NCI-H2081 treated with DMSO at 0.1 percent for 48 hours (cell line): ENCODE measurements at regions not wholly inside any gene's neighbourhood (a gene's known extent, or its start where the extent isn't known, plus 50 kb on each side); places are given as distances from the start of the nearest gene placed in this dataset.
"Not testable (repeated sequence)": the region's sequence is repeated elsewhere in the genome, so short reads cannot be mapped to it uniquely, and the experiment has no call there.

ENCODE experiments used
- DNase-seq: peaks from one replicate; lab custom pipeline; 2025; lab: John Stamatoyannopoulos, UW

- no peak for DNase-seq
These were observed 237.4 kb upstream of the SEMA3D start for GRCh38 chr7:85424298-85424697.

- no peak for DNase-seq
These were observed 236.5 kb upstream of the SEMA3D start for GRCh38 chr7:85423209-85423895.

- no peak for DNase-seq
These were observed 228.9 kb upstream of the SEMA3D start for GRCh38 chr7:85415743-85416142.

GRCh38 chr7:85413718-85414117, 226.9 kb upstream of the SEMA3D start:
- no peak for DNase-seq

- no peak for DNase-seq
These were observed 226.1 kb upstream of the SEMA3D start for GRCh38 chr7:85412912-85413311.

GRCh38 chr7:85407391-85407790, 220.5 kb upstream of the SEMA3D start:
- DNase-seq = no peak

- DNase-seq = no peak
These were observed 218.4 kb upstream of the SEMA3D start for GRCh38 chr7:85405016-85405902.

- no peak for DNase-seq
These were observed 209.8 kb upstream of the SEMA3D start for GRCh38 chr7:85396676-85397075.

- DNase-seq = no peak
These were observed 205.9 kb upstream of the SEMA3D start for GRCh38 chr7:85392789-85393188.

- DNase-seq = no peak
These were observed 205.5 kb upstream of the SEMA3D start for GRCh38 chr7:85392326-85392725.

GRCh38 chr7:85386460-85386859, 199.6 kb upstream of the SEMA3D start:
- DNase-seq = no peak

- DNase-seq = no peak
These were observed 197.5 kb upstream of the SEMA3D start for GRCh38 chr7:85384392-85384791.

- no peak for DNase-seq
These were observed 194.4 kb upstream of the SEMA3D start for GRCh38 chr7:85381212-85381611.

- DNase-seq = no peak
These were observed 189.7 kb upstream of the SEMA3D start for GRCh38 chr7:85376589-85376988.

GRCh38 chr7:85356916-85357315, 170.1 kb upstream of the SEMA3D start:
- no peak for DNase-seq

GRCh38 chr7:85343484-85343883, 156.6 kb upstream of the SEMA3D start:
- DNase-seq = no peak

- DNase-seq = no peak
These were observed 155.9 kb upstream of the SEMA3D start for GRCh38 chr7:85342781-85343180.

GRCh38 chr7:85341973-85342372, 155.1 kb upstream of the SEMA3D start:
- no peak for DNase-seq

GRCh38 chr7:85341121-85341520, 154.3 kb upstream of the SEMA3D start:
- no peak for DNase-seq

- no peak for DNase-seq
These were observed 149.2 kb upstream of the SEMA3D start for GRCh38 chr7:85336086-85336485.

GRCh38 chr7:85335113-85335512, 148.3 kb upstream of the SEMA3D start:
- DNase-seq = not testable (repeated sequence)

GRCh38 chr7:85328456-85328998, 141.7 kb upstream of the SEMA3D start:
- no peak for DNase-seq

GRCh38 chr7:85324145-85324799, 137.4 kb upstream of the SEMA3D start:
- no peak for DNase-seq
